HEK293 (cell line): ENCODE measurements at regions not wholly inside any gene's neighbourhood (a gene's known extent, or its start where the extent isn't known, plus 50 kb on each side); places are given as distances from the start of the nearest gene placed in this dataset.

Experiments
- CTCF ChIA-PET: fragments of 350-600 bp; formaldehyde crosslinking; extraction: SDS; loops from one replicate; lab custom pipeline; 2021; ENCODE audit warnings: antibody characterized with exemption; lab: Yijun Ruan, JAX
- POLR2A ChIA-PET: fragments of 300-600 bp; formaldehyde crosslinking; extraction: SDS; loops from one replicate; lab custom pipeline; 2020; ENCODE audit warnings: antibody characterized with exemption, inconsistent platforms; lab: Yijun Ruan, JAX
- H3K27ac ChIP-seq: fragments of 200-500 bp; sonication (Bioruptor generic); 2 replicates; pipeline ENCODE4 v1.5.1; 2014; ENCODE audit warnings: low read depth, low read length, control low read depth, inconsistent platforms; ENCODE audit errors: extremely low read depth
- H3K36me3 ChIP-seq, 2 experiments: fragments of 200-500 bp in 1 of 2; sonication (Bioruptor generic) in 1 of 2; 1 replicate in 1 of 2; 2 replicates in 1 of 2; pipeline ENCODE4 v1.5.1; 2014 to 2017; ENCODE audit warnings: inconsistent platforms in 2 of 2, low read length in 2 of 2; ENCODE audit not compliant: control insufficient read depth in 2 of 2, insufficient read depth in 1 of 2
- H3K4me1 ChIP-seq: fragments of 200-500 bp; sonication (Bioruptor generic); 2 replicates; pipeline ENCODE4 v1.5.1; 2014; ENCODE audit warnings: mild to moderate bottlenecking, low read length, inconsistent platforms; ENCODE audit not compliant: control insufficient read depth, insufficient read depth
- H3K4me3 ChIP-seq: 2 replicates; pipeline ENCODE4 v1.5.1; 2011; ENCODE audit warnings: low read depth, mild to moderate bottlenecking, control low read depth, low read length, moderate library complexity
- H3K9me3 ChIP-seq: fragments of 200-500 bp; sonication (Bioruptor generic); 2 replicates; pipeline ENCODE4 v1.5.1; 2014; ENCODE audit warnings: low read depth, low read length, inconsistent platforms; ENCODE audit not compliant: control insufficient read depth, insufficient read depth
- KLF16 ChIP-seq: fragments of 450-650 bp; formaldehyde crosslinking; IDR thresholded peaks from 2 replicates; pipeline ENCODE4 v1.5.1; 2017; ENCODE audit warnings: missing biosample characterization, missing genetic modification characterization
- MEIS1 ChIP-seq: sonication (generic); formaldehyde crosslinking; IDR thresholded peaks from 2 replicates; pipeline ENCODE4 v1.8.1; 2022; ENCODE audit warnings: missing genetic modification reagents, mild to moderate bottlenecking, borderline replicate concordance
- PRDM6 ChIP-seq: fragments of 450-650 bp; formaldehyde crosslinking; IDR thresholded peaks from 2 replicates; pipeline ENCODE4 v1.5.1; 2017; ENCODE audit warnings: missing biosample characterization, missing genetic modification characterization
- TRIM28 ChIP-seq: IDR thresholded peaks from 2 replicates; pipeline ENCODE4 v1.6.1; 2011; ENCODE audit warnings: low read length, control low read depth, borderline replicate concordance
- ZFHX2 ChIP-seq: fragments of 450-650 bp; formaldehyde crosslinking; conservative IDR thresholded peaks from 2 replicates; pipeline ENCODE4 v1.5.1; 2016; ENCODE audit warnings: missing biosample characterization, missing genetic modification characterization
- ZFP69B ChIP-seq: fragments of 450-650 bp; formaldehyde crosslinking; IDR thresholded peaks from 2 replicates; pipeline ENCODE4 v1.5.1; 2016; ENCODE audit warnings: missing biosample characterization, missing genetic modification characterization
- ZNF16 ChIP-seq: fragments of 450-650 bp; formaldehyde crosslinking; IDR thresholded peaks from 2 replicates; pipeline ENCODE4 v1.5.1; 2016; ENCODE audit warnings: low read depth, missing biosample characterization, missing genetic modification characterization
- ZNF266 ChIP-seq: fragments of 450-650 bp; formaldehyde crosslinking; IDR thresholded peaks from 2 replicates; pipeline ENCODE4 v1.5.1; 2016; ENCODE audit warnings: missing biosample characterization, missing genetic modification characterization, low read depth
- ZNF302 ChIP-seq: fragments of 450-650 bp; formaldehyde crosslinking; IDR thresholded peaks from 2 replicates; pipeline ENCODE4 v1.5.1; 2016; ENCODE audit warnings: missing biosample characterization, missing genetic modification characterization, low read depth
- ZNF423 ChIP-seq: fragments of 450-650 bp; formaldehyde crosslinking; IDR thresholded peaks from 2 replicates; pipeline ENCODE4 v1.5.1; 2016; ENCODE audit warnings: missing biosample characterization, missing genetic modification characterization
- ZNF501 ChIP-seq: fragments of 450-650 bp; formaldehyde crosslinking; IDR thresholded peaks from 2 replicates; pipeline ENCODE4 v1.5.1; 2016; ENCODE audit warnings: missing biosample characterization, missing genetic modification characterization
- ZNF529 ChIP-seq: fragments of 450-650 bp; formaldehyde crosslinking; IDR thresholded peaks from 2 replicates; pipeline ENCODE4 v1.5.1; 2017; ENCODE audit warnings: missing genetic modification characterization, missing biosample characterization; ENCODE audit not compliant: insufficient replicate concordance
- ZNF585B ChIP-seq: fragments of 450-650 bp; formaldehyde crosslinking; IDR thresholded peaks from 2 replicates; pipeline ENCODE4 v1.5.1; 2016; ENCODE audit warnings: missing biosample characterization, missing genetic modification characterization
- ZNF692 ChIP-seq: fragments of 450-650 bp; formaldehyde crosslinking; IDR thresholded peaks from 2 replicates; pipeline ENCODE4 v1.5.1; 2016; ENCODE audit warnings: missing biosample characterization, missing genetic modification characterization
- ZNF776 ChIP-seq: fragments of 450-650 bp; formaldehyde crosslinking; IDR thresholded peaks from 2 replicates; pipeline ENCODE4 v1.5.0; 2017; ENCODE audit warnings: missing biosample characterization, missing genetic modification characterization, borderline replicate concordance
- ZNF837 ChIP-seq: fragments of 450-650 bp; formaldehyde crosslinking; IDR thresholded peaks from 2 replicates; pipeline ENCODE4 v1.5.1; 2016; ENCODE audit warnings: missing biosample characterization, missing genetic modification characterization

- H3K9me3 ChIP-seq = no peaks in the 10 kb centered on the region
- TF ChIP-seq ZNF501 (tag by site-specific recombination) (no peak), KLF16 (tag by site-specific recombination) (no peak), ZNF585B (tag by site-specific recombination) (no peak), ZFHX2 (tag by site-specific recombination) (no peak), ZNF16 (no peak), PRDM6 (tag by site-specific recombination) (no peak), ZNF837 (tag by site-specific recombination) (no peak), ZNF423 (tag by site-specific recombination) (no peak), ZNF776 (tag by site-specific recombination) (no peak), TRIM28 (no peak), MEIS1 (CRISPR knock-in tag) (no peak), ZNF266 (no peak), ZNF692 (tag by site-specific recombination) (no peak), ZNF529 (tag by site-specific recombination) (no peak), ZNF302 (tag by site-specific recombination) (no peak)
- H3K4me3 ChIP-seq = no peak overlapping the region
- CTCF ChIA-PET = interaction anchor here (0.5 to 1.0 kb wide), 2 partner anchors 19 to 21 kb away, joined by 3 to 4 read pairs; no protein-coding TSS in a partner anchor
- H3K27ac ChIP-seq = no peak overlapping the region; the same call in 1 of the 2 replicates
- H3K4me1 ChIP-seq = peaks cover 8% of the 10 kb centered on the region; the same call in 1 of the 2 replicates
- POLR2A ChIA-PET = no interaction called here
- no peaks in the 10 kb centered on the region for H3K36me3 ChIP-seq
Measured at GRCh38 chr15:58329781-58330671, 101.8 kb upstream of the LIPC start.

GRCh38 chr15:58330741-58331559 lies 100.8 kb upstream of the LIPC start:
- no peak overlapping the region for H3K4me3 ChIP-seq
- POLR2A ChIA-PET = interaction anchor here (0.5 to 1.8 kb wide), 2 partner anchors 25 to 419 kb away, joined by 3 to 6 read pairs; partner anchors contain the start of gene ADAM10
- CTCF ChIA-PET = interaction anchor here (0.7 kb wide), 1 partner anchor 319 kb away, joined by 4 read pairs; no protein-coding TSS in a partner anchor
- peaks cover 8% of the 10 kb centered on the region; the same call in 1 of the 2 replicates for H3K4me1 ChIP-seq
- TF ChIP-seq ZFP69B (tag by site-specific recombination) (peak; percentile 64; the same call in 1 of the 2 replicates), ZNF692 (tag by site-specific recombination) (peak; percentile 73), ZNF501 (tag by site-specific recombination) (no peak)
- no peaks in the 10 kb centered on the region for H3K9me3 ChIP-seq
- H3K36me3 ChIP-seq = no peaks in the 10 kb centered on the region
- 0 out of 2 replicates have a peak overlapping the region, but pooled peaks have one; percentile 28 for H3K27ac ChIP-seq
